ENCODE measurements at regions not wholly inside any gene's neighbourhood (a gene's known extent, or its start where the extent isn't known, plus 50 kb on each side); places are given as distances from the start of the nearest gene placed in this dataset.

DNA sequence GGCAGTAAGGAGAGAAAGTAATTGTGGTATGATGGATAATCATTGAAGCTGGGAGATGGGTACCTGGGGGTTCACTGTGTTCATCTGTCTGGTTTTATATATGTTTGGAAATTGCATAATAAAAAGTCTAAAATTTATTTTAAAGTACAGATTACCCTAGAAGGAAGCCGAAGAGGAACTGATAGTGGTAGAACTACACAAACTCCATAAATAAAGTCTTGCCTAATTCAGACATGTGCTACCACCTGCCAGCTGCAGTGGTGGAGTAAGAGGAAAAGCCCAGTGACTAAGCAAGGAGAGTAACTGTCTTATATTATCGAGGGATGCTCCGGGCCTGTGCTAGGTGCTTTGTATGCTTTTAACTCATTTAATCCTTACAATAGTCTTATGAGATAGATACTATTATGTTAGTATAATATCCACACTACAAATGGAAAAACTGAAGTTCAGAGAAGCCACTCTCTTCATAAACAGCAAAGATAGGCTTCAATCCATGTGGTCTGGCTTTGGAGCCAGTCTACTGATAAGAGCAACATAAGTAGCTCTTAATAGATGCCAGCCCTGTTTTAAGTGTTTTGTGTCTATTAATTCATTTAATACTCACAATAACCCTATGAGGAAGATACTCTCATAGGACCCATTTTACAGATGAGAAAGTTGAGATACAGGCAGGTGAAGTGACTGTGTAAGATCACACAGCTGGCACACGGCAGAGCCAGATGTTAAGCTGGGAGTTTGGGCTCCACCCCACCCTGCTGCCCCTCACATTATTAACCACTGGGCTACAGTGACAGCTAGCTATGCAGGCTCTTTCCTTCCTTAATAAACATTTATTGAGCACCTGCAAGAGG lies 56.8 kb upstream of the HNRNPU start (continued):
- TF ChIP-seq, protein P1, sequence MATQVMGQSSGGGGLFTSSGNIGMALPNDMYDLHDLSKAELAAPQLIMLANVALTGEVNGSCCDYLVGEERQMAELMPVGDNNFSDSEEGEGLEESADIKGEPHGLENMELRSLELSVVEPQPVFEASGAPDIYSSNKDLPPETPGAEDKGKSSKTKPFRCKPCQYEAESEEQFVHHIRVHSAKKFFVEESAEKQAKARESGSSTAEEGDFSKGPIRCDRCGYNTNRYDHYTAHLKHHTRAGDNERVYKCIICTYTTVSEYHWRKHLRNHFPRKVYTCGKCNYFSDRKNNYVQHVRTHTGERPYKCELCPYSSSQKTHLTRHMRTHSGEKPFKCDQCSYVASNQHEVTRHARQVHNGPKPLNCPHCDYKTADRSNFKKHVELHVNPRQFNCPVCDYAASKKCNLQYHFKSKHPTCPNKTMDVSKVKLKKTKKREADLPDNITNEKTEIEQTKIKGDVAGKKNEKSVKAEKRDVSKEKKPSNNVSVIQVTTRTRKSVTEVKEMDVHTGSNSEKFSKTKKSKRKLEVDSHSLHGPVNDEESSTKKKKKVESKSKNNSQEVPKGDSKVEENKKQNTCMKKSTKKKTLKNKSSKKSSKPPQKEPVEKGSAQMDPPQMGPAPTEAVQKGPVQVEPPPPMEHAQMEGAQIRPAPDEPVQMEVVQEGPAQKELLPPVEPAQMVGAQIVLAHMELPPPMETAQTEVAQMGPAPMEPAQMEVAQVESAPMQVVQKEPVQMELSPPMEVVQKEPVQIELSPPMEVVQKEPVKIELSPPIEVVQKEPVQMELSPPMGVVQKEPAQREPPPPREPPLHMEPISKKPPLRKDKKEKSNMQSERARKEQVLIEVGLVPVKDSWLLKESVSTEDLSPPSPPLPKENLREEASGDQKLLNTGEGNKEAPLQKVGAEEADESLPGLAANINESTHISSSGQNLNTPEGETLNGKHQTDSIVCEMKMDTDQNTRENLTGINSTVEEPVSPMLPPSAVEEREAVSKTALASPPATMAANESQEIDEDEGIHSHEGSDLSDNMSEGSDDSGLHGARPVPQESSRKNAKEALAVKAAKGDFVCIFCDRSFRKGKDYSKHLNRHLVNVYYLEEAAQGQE (IDR thresholded peaks at IDR 0.05; ENCODE audit: borderline replicate concordance), result no peak
- TF ChIP-seq, protein P1 (CRISPR knock-in tag; IDR thresholded peaks at IDR 0.05; ENCODE audit: low read depth), result no peak
- no peak for TF ChIP-seq TSHZ1 (CRISPR knock-in tag; IDR thresholded peaks at IDR 0.05)
- no peak for TF ChIP-seq SMARCA4 (IDR thresholded peaks at IDR 0.05)

Measured in K562 (cell line).